Left lung (tissue), 4 donors: ENCODE measurements at regions not wholly inside any gene's neighbourhood (a gene's known extent, or its start where the extent isn't known, plus 50 kb on each side); places are given as distances from the start of the nearest gene placed in this dataset.
A peak's percentile ranks its signal among the peaks of the same experiment; 100 is the strongest.

ENCODE experiments used
- ATAC-seq: fragments of 200-7000 bp; cut with Tn5 transposase; one replicate; pipeline ENCODE4 v1.9.1; 2020; ENCODE audit warnings: moderate library complexity
- DNase-seq, 4 donors: peaks; one replicate each; pipeline ENCODE4 v3.0.0-alpha.2; 2013 to 2020
- H3K27ac ChIP-seq, 2 donors: fragments of 200-600 bp; sonication (generic) in 1 of 2; one replicate each; pipeline versions ENCODE4 v1.5.0 to v1.8.0; 2020 to 2021
- H3K27me3 ChIP-seq, 2 donors: fragments of 200-600 bp; sonication (generic) in 1 of 2; one replicate each; pipeline versions ENCODE4 v1.5.0 to v1.8.0; 2020 to 2021
- H3K36me3 ChIP-seq, 2 donors: fragments of 200-600 bp; sonication (generic) in 1 of 2; one replicate each; pipeline versions ENCODE4 v1.5.0 to v1.8.0; 2020 to 2021
- H3K4me1 ChIP-seq, 2 donors: fragments of 200-600 bp; one replicate each; pipeline ENCODE4 v1.8.0; 2021
- H3K4me3 ChIP-seq, 2 donors: fragments of 200-600 bp; sonication (generic) in 1 of 2; one replicate each; pipeline versions ENCODE4 v1.5.0 to v1.8.0; 2020 to 2021; ENCODE audit warnings: mild to moderate bottlenecking in 1 of 2
- H3K9me3 ChIP-seq, 2 donors: fragments of 200-600 bp; sonication (generic) in 1 of 2; one replicate each; pipeline versions ENCODE4 v1.5.0 to v1.8.0; 2020 to 2021
- intact Hi-C, 2 donors: fragments of 100-400 bp; cut with DNase I; formaldehyde crosslinking; loops; one replicate each; pipeline versions ENCODE4 v1.11.2 to v1.14.2; 2022
- TF ChIP-seq, protein P1 (sequence below), 2 donors: fragments of 200-600 bp; sonication (generic) in 1 of 2; IDR thresholded peaks; one replicate each; pipeline versions ENCODE4 v1.5.0 to v1.8.0; 2021; ENCODE audit warnings: antibody characterized with exemption in 2 of 2
- donor health status: DM: no; HTN: yes; CAD: no.
- donor health status: DM: no; HTN: no; CAD: no.

GRCh38 chr7:21357151-21358097 is 70.5 kb upstream of the SP4 start:
- Histone ChIP-seq H3K36me3 (no peaks in the 10 kb centered on the region), H3K4me1 (peaks cover 0 to 38% of the 10 kb centered on the region in 2 donors), H3K4me3 (no peak overlapping the region), H3K27me3 (no peaks in the 10 kb centered on the region), H3K27ac (no peak overlapping the region), H3K9me3 (no peaks in the 10 kb centered on the region)
- intact Hi-C loops = no loop called here
- TF ChIP-seq, protein P1, sequence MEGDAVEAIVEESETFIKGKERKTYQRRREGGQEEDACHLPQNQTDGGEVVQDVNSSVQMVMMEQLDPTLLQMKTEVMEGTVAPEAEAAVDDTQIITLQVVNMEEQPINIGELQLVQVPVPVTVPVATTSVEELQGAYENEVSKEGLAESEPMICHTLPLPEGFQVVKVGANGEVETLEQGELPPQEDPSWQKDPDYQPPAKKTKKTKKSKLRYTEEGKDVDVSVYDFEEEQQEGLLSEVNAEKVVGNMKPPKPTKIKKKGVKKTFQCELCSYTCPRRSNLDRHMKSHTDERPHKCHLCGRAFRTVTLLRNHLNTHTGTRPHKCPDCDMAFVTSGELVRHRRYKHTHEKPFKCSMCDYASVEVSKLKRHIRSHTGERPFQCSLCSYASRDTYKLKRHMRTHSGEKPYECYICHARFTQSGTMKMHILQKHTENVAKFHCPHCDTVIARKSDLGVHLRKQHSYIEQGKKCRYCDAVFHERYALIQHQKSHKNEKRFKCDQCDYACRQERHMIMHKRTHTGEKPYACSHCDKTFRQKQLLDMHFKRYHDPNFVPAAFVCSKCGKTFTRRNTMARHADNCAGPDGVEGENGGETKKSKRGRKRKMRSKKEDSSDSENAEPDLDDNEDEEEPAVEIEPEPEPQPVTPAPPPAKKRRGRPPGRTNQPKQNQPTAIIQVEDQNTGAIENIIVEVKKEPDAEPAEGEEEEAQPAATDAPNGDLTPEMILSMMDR (IDR thresholded peaks at IDR 0.05) = no peak
- DNase-seq = no peak
- peak; percentile 17 for ATAC-seq

DNA sequence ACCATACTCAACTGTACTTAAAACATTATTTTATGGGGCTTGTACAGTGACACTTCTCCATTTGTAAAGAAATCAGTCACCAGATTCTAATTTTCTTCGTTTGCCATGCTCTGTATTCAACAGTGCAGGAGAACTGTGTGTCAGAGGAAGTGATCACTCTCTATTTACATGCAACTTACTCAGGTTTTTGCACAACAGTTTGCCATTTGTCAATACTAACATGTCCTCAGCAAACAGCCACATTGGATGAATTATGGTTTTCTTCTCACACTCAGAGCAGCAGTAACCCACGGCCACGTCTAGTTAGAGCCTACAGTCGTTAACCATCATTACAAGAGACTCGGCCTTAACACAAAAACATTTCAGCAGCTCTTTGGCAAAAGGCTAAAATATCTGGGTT is 69.2 kb upstream of the SP4 start:
- no peaks in the 10 kb centered on the region for H3K27me3 ChIP-seq
- intact Hi-C loops = no loop called here
- TF ChIP-seq, protein P1 (IDR thresholded peaks at IDR 0.05) = no peak
- H3K36me3 ChIP-seq = no peaks in the 10 kb centered on the region
- no peak overlapping the region for H3K27ac ChIP-seq
- H3K4me1 ChIP-seq = peaks cover 0 to 27% of the 10 kb centered on the region in 2 donors
- DNase-seq = no peak
- ATAC-seq = no peak
- no peaks in the 10 kb centered on the region for H3K9me3 ChIP-seq
- no peak overlapping the region for H3K4me3 ChIP-seq

GRCh38 chr7:21359163-21359562 is 68.7 kb upstream of the SP4 start:
- intact Hi-C loops = no loop called here
- H3K4me1 ChIP-seq = peaks cover 0 to 22% of the 10 kb centered on the region in 2 donors
- H3K27me3 ChIP-seq = no peaks in the 10 kb centered on the region
- no peaks in the 10 kb centered on the region for H3K36me3 ChIP-seq
- no peak overlapping the region for H3K4me3 ChIP-seq
- no peaks in the 10 kb centered on the region for H3K9me3 ChIP-seq
- H3K27ac ChIP-seq = no peak overlapping the region
- ATAC-seq (no peak), DNase-seq (no peak)
- TF ChIP-seq, protein P1 (IDR thresholded peaks at IDR 0.05) = no peak

DNA sequence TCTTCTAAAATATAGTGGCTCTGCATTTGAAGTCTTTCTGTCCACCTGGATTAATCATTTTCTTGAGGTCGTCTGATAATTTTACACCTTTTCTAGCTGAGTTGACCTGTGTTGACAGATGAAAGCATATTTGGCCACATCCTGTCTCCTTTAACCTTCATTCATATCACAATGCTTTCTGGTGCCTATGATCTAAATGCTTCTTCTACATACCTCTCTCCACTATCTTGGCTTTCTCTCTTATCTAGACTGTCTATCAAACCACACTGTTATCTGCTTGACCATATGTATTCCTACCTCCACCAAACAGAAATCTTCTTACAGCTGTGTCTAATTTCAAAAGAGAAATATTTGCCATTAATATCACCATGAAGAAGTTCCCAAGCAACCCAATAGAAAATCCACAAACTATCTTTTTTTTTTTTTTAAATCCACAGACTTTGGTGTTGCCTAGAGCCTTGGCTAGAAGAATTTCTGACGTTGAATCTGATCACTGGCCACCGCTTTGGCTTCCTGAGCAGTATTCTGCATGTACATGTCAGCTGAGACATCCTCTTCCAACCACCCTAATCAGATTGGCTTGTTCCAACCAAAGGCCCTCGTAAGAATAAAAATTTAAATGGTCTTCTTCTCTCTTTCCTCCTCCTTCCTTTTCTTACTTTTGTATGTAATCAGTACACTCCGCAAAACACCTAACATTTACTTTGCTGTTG is 66.3 kb upstream of the SP4 start:
- intact Hi-C loops = no loop called here
- Histone ChIP-seq H3K9me3 (no peaks in the 10 kb centered on the region), H3K27me3 (no peaks in the 10 kb centered on the region), H3K27ac (no peak overlapping the region), H3K36me3 (no peaks in the 10 kb centered on the region), H3K4me1 (peaks cover 0 to 13% of the 10 kb centered on the region in 2 donors), H3K4me3 (no peak overlapping the region)
- TF ChIP-seq, protein P1 (IDR thresholded peaks at IDR 0.05) = no peak
- no peak for DNase-seq
- ATAC-seq = no peak

DNA sequence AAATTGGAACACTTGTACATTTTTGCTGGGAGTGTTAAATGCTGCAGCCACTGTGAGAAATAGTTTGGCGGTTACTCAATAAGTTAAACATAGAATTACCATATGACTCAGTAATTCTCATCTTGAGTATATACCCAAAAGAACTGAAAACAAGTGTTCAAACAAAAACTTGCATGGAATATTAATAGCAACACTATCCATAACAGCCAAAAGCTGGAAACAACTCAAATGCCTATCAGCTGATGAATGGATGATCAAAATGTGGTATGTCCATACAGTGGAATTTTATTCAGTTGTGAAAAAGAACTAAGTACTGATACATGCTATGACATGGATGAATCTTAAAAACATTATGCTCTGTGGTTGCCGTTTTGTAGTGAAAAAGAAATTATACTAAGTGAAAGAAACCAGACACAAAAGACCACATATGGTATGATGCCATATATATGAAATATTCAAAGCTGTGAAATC is 63.0 kb upstream of the SP4 start:
- ATAC-seq (no peak), DNase-seq (no peak)
- Histone ChIP-seq H3K4me3 (no peak overlapping the region), H3K27me3 (no peaks in the 10 kb centered on the region), H3K4me1 (peaks cover 0 to 5% of the 10 kb centered on the region in 2 donors), H3K9me3 (no peaks in the 10 kb centered on the region), H3K36me3 (no peaks in the 10 kb centered on the region), H3K27ac (no peak overlapping the region)
- TF ChIP-seq, protein P1 (IDR thresholded peaks at IDR 0.05) = no peak
- intact Hi-C loops = no loop called here
